AG09319 (cell line): ENCODE measurements at regions not wholly inside any gene's neighbourhood (a gene's known extent, or its start where the extent isn't known, plus 50 kb on each side); places are given as distances from the start of the nearest gene placed in this dataset.

ENCODE experiments used
- DNase-seq: peaks from one replicate; pipeline ENCODE4 v3.0.0-alpha.2; 2010; ENCODE audit warnings: low read depth; ENCODE audit errors: extremely low read depth
- TF ChIP-seq, protein P1 (sequence below): IDR thresholded peaks from 2 replicates; pipeline ENCODE4 v1.5.1; 2011; ENCODE audit warnings: low read depth, mild to moderate bottlenecking, inconsistent platforms, low read length, moderate library complexity

DNA sequence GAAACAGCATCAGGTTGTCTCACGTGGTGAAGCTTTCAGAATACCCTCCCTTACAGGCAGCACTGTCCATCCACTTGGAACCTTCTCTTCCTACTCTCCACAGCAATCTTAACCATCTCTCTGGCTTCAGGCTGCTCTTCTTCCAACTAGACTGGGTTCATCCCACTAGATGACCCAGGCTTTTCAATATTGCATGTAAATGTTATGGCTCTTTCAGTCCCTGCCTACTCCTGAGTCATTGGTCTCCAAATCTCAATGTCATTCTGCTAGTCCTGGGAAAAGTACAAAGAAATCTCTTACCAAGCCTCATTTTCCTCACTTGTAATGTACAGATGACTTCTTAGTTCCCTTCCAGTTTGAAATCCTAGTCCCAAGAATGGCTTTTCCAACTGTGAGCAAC lies 109.7 kb upstream of the CTNNB1 start:
- TF ChIP-seq, protein P1, sequence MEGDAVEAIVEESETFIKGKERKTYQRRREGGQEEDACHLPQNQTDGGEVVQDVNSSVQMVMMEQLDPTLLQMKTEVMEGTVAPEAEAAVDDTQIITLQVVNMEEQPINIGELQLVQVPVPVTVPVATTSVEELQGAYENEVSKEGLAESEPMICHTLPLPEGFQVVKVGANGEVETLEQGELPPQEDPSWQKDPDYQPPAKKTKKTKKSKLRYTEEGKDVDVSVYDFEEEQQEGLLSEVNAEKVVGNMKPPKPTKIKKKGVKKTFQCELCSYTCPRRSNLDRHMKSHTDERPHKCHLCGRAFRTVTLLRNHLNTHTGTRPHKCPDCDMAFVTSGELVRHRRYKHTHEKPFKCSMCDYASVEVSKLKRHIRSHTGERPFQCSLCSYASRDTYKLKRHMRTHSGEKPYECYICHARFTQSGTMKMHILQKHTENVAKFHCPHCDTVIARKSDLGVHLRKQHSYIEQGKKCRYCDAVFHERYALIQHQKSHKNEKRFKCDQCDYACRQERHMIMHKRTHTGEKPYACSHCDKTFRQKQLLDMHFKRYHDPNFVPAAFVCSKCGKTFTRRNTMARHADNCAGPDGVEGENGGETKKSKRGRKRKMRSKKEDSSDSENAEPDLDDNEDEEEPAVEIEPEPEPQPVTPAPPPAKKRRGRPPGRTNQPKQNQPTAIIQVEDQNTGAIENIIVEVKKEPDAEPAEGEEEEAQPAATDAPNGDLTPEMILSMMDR: no peak
- DNase-seq: no peak

DNA sequence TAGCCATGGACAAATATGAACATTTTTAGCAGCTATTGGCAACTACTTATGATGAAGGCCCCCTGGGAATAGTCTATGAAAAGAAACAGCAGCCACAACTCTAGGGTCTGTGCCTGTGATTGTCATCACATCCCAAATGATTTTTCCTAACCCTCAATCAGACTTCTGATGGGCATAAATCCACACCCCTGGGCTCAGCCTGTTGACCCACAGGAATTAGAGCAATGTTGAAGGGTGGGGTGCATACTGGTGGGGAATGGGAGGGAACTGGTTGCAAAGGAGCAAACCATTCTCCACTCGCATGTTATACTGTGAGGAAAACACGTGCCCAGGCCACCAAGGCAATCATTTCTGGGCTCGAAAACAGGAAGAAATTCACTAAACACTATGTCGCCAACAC lies 106.5 kb upstream of the CTNNB1 start:
- TF ChIP-seq, protein P1: no peak
- DNase-seq: no peak

DNA sequence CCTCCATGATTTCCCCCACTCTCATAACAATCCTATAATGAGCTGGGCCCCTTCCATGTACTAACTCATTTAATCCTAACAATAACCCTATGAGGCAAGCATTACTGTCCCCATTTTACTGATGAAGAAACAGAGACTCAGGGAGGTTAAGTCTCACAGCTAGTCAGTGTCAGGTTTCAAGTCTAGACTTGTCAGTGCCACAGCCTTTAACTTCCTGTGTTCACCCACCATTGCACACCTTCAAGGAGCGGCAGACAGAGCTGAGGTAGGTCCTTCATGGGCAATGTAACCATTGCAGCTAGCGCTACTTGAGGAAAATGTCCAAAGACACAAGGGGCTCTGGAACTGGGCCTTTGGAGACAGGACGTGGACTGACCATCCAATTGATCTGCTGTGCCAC lies 105.8 kb upstream of the CTNNB1 start:
- TF ChIP-seq, protein P1: no peak
- DNase-seq: no peak

DNA sequence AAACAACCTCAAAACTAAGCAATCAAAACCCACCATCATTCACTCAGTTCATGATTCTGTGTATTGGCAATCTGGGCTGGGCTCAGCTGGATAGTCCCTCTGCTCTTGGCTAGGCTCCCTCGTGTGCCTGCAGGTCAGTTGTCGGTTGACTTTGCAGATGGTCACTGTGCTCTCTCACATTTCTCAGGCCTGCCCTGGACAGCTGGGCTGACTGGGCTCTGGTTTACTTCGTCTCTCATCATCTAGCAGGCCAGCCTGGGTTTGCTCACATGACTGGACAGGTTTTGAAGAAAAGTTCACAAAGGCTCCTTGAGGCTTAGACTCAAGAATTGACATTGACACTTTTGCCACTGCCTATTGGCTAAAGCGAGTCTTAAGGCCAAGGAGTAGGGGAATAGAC lies 105.0 kb upstream of the CTNNB1 start:
- no peak for DNase-seq
- TF ChIP-seq, protein P1: no peak

DNA sequence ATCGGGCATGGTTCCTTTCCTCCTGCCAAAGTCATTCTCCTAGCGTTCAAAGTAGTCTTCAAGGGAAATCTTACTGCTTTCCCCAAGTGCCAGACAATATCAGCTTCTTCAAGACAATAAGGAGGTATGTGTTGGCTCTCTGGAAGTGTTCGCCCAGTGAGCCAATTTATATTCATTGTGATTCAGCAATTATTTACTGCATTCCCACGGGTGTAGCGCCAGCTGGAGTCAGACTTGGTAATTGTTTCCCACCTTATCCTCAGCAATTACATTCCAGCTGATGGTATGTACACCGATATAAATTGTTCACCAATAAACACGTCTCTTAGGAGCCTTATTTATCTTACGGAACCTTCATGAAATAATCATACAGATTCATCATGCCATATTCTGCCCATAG lies 103.6 kb upstream of the CTNNB1 start:
- TF ChIP-seq, protein P1: no peak
- no peak for DNase-seq

DNA sequence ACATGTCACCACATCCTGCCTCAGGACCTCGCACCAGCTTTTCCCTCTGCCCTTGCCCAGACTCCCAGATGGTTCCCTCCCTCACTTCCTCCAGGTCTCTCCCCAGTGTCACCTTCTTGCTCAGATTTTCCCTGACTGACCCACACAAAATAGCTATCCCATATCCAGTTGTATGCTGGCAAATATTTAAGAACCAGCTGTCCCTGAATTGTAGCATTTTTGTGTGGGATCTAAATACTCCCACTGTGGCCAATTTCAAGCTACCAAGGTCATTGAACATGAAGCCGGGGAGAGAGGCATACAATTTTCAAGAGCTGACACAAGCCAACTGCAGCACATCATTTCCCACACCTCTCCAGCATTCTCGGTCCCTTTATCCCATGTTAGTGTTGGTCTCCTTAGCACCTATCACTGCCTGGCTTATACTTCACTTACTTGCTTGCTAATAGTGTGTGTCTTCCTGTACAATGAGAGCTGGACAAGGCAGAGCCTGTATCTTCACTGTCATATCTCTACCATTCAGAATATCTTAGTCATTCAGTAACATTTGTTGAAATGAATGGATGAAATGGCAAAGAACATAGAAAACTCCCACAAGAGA lies 101.3 kb upstream of the CTNNB1 start:
- TF ChIP-seq, protein P1: no peak

DNA sequence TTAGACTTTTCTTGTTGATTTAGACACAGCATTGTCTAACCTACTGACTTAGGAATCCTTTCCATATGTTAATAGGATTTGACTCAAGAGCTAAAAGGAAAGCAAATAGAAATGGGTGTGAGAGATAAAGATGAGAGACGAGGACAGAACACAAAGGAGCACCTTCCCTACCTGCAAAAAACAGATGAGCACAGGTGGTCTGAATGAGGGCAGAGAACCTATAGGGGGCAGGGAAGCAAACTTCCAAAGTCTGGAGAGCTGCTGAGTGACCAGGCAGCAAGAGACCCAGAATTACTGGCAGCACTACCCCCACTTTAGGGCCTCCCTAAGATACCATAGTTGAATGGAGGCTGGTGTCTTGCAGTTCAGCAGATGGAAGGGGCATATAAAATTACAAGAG lies 98.1 kb upstream of the CTNNB1 start:
- TF ChIP-seq, protein P1: no peak
- DNase-seq: no peak

More for the DNA sequence above, 101.3 kb upstream of the CTNNB1 start:
- DNase-seq: no peak
